Vagina (tissue), 2 donors: ENCODE measurements at regions not wholly inside any gene's neighbourhood (a gene's known extent, or its start where the extent isn't known, plus 50 kb on each side); places are given as distances from the start of the nearest gene placed in this dataset.

Source experiments
- POLR2A ChIP-seq, 2 donors: fragments of 450-650 bp; IDR thresholded peaks; one replicate each; pipeline ENCODE4 v1.6.1; 2017; ENCODE audit warnings: antibody characterized with exemption in 2 of 2, mild to moderate bottlenecking in 2 of 2, moderate library complexity in 2 of 2
- POLR2AphosphoS5 ChIP-seq, 2 donors: sonication (generic); formaldehyde crosslinking; IDR thresholded peaks; one replicate each; pipeline ENCODE4 v1.9.0; 2017; ENCODE audit warnings: antibody characterized with exemption in 2 of 2, mild to moderate bottlenecking in 2 of 2, low read depth in 1 of 2; ENCODE audit not compliant: insufficient read depth in 1 of 2

DNA sequence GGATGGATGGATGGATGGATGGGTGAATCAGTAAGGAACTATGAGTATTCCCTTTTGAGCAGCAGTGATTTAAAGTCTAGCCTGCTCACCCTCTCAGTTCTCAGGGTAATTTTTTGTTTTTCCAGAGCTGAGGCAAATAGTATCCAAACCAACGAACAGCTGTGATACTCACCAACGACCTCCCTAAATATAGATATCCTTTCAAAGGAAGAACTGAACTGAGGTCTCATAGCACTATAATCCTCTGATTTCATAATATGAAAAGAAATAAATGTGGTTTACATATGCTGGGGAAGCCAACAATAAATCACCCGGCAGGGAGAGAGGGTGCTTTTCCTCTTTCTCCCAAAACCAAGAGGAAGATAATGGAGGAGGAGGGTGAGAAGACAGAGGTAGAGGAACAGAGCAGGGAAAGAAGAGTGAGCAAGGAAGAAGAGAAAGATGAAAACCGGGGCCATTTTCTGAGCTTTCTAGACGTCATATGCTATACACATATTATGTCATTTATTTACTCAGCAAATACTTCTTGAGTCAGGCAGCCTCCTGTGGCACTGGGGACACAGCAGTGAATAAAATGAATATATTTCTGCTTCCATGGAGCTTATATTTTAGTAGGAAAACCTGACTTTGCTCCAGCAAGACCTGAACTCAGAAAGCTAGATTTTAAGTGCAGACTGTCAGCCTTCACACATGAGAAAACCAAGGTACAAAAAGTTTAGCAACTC is 710.7 kb upstream of the TBX3 start:
- TF ChIP-seq POLR2AphosphoS5 (IDR thresholded peaks at IDR 0.05; ENCODE audit: insufficient read depth in 1 of 2, low read depth in 1 of 2), result no peak
- TF ChIP-seq POLR2A (IDR thresholded peaks at IDR 0.05), result no peak
